HK-2 (cell line): ENCODE measurements at regions not wholly inside any gene's neighbourhood (a gene's known extent, or its start where the extent isn't known, plus 50 kb on each side); places are given as distances from the start of the nearest gene placed in this dataset.

Experiments used
- DNase-seq: peaks from one replicate; pipeline ENCODE4 v3.0.0-alpha.2; 2018; ENCODE audit not compliant: unreplicated experiment

DNA sequence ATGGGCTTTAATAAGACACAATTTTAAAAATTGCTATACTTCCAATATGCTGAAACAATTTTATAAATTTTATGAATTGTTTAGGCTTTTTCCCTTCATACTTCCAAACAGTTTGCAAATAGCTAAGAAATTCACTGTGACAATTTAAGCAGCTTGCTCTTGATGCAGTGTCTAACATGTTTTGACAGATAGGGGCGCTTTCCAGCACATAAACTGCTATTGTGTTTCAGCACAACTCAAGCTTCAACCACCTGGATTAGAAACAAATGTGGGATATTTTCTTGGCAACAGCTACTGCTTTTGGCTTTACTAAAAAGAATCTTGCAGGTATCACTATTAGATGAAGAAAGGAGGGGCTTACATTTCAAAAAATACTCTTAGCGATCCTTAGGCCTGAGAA, 565.8 kb upstream of the DPPA4 start:
- DNase-seq, result no peak

- no peak for DNase-seq
Measured at GRCh38 chr3:109910772-109911171, 573.4 kb upstream of the DPPA4 start.

- no peak for DNase-seq
Measured at GRCh38 chr3:109918740-109919139, 581.4 kb upstream of the DPPA4 start.

GRCh38 chr3:109920749-109921148, 583.4 kb upstream of the DPPA4 start:
- DNase-seq, result no peak

- no peak for DNase-seq
Measured at GRCh38 chr3:109921509-109921908, 584.2 kb upstream of the DPPA4 start.

GRCh38 chr3:109922856-109923255, 585.5 kb upstream of the DPPA4 start:
- DNase-seq, result no peak

DNA sequence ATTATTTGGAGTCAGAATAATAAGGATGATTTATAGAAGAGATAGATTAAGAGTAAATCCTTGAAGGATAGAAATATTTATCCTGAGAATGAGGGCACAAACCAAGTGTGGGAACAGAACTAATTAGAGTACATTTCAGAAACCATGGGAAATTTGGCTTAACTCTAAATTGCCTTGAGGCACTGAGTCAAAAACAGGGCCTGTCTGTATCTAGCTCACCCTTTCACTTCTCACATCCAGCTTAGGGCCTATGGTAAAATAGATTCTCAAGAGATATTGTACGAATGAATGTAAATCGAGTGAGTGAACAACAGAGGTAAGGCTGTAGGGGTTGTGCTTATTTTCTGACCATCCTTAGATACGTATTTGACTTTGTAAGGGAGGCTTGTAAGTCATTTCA, 586.1 kb upstream of the DPPA4 start:
- DNase-seq, result no peak

- no peak for DNase-seq
Measured at GRCh38 chr3:109924196-109924595, 586.9 kb upstream of the DPPA4 start.

GRCh38 chr3:109926376-109926775, 589.0 kb upstream of the DPPA4 start:
- DNase-seq, result no peak

GRCh38 chr3:109927161-109927560, 589.8 kb upstream of the DPPA4 start:
- peak; percentile 50 for DNase-seq

DNA sequence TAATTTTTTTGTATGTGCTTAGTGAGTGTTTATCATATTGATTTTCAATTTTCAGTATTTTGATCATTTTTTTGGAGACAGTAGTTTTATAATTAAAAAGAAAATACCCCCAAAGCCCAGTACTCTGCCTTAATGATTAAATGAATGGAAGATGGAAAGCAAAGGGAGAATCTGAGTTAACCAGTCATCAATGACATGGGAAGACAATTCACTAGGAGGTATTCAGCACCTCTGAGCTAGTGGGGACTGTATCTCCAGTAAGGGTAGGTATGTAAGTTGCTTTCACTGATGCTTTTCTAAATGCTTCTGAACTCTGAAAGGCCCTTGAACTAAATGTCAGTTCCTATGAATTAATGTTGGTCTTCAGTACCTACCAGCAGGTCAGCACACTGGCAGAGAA, 590.4 kb upstream of the DPPA4 start:
- DNase-seq, result no peak

- DNase-seq, result no peak
Measured at GRCh38 chr3:109930582-109930981, 593.2 kb upstream of the DPPA4 start.

DNA sequence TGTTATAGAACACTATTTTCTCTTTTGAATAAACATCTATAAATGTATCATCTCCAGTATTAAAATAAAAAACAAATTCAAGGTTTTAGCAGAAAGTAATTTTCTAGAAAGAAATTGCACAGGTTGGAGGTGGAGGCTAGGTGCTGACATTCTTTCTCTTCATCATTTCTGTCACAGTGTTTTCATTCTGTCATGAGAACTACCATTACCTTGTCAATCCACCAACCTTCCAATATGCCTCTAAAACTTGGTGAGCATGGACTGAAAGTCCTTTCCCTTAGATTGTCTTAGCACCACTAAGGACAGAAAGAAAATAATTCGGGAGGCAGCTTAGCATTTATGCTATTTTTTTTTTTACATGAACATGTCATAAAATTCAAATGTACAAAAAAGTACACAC, 596.2 kb upstream of the DPPA4 start:
- DNase-seq, result no peak

DNA sequence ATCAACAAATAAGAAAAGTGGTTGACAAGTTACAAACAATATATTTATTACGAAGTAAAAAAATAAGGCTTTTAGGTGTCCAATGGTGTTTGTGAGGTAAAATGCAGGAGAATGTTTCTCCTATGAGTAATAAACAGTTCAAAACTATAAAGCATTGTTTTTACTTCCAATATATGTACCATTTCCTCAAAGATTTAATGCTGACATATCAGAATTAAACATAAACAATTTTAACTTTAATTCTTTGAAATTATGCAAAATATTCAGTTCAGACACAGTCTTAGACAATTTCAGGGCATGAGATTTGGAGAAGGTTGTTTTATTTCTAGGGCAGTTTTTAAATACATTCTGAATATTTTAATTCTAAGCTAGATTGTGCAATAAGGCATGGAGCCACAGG, 602.5 kb upstream of the DPPA4 start:
- DNase-seq, result no peak

DNA sequence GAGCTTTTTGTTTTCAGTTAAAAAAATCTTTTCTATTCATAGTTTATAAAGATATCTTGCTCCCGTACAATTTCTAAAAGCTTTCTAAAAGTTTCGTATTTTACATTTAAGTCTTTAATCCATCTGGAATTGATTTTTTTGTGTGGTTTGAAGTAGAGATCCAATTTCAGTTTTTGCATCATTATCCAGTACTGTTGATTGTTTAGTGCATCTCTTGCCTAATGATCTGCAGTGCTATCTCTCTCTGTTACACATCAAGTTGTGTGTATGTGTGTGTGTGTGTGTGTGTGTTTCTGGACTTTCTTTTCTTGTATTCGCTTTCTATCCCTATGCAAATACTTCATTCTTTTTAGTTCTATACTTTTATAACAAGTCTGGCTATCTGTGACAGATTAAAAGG, 605.8 kb upstream of the DPPA4 start:
- DNase-seq, result no peak

- DNase-seq, result no peak
Measured at GRCh38 chr3:109944836-109945235, 607.5 kb upstream of the DPPA4 start.

DNA sequence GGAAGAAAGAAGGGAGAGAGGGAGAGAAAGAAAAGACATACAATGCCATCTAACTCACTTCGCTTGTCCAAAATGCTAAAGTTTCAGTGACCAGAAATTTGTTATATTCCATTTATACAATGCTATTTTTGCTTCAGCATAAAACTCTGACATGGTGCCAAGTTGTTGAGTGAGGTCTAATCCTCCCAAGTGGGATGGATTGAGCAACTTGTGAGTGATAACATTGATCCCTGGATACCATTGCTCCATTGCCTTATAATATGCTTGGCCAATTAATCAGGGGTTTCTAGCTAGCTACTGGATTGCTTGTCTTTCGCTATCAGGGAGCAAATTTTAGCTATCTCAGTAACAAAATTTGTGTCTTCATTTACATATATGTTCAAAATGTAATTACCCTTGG, 615.6 kb upstream of the DPPA4 start:
- DNase-seq, result no peak

DNA sequence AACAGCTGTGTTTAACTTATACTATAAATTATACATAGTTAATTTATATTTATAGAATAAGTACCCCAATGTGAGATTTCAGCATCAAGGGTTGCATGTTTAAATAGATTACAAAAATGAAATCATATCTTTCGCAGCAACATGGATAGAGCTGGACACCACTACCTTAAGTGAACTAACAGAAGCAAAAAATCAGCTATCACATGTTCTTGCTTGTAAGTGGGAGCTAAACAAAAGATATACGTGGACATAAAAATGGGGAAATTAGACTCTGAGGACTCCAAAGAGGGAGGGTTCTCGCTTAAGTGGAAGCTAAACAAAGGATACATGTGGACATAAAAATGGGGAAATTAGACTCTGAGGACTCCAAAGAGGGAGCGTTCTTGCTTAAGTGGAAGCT, 626.5 kb upstream of the DPPA4 start:
- DNase-seq, result no peak

DNA sequence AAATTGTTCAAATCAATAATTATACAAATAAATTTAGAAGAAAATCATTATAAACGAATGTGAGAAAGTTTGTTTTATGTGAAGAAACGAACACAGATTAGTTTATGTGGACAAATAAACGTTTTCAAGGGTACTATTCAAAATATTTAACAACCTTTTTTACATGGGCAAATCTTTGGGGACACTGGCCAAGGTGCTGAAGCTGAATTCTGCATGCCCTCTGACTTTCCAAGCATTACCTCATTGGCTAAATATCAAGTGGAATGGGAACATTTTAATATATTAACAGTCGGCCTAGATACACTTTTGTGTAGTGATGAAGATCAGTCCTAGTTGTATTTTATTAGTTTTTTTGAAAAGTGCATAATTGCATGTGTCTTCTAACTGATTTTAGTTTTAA, 636.4 kb upstream of the DPPA4 start:
- DNase-seq, result no peak

DNA sequence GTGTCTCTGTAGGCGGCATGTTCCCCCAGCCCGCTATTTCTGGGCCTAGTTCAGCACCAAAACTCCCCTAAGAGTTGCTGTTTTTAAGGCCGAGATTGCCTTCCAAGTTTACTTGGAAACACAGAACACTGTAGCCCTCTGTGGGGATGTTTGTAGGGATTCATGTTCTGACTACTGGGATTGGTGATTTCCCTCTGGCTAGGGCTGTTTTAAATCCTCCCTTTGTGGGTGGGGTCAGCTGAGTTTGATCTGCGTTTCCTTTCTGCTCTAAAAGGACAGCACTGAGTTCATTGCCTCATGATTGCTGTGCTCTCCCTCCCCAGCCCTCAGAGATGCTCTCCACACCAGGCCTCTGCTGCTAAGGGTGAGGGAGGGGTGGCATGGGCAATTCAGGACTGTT, 640.6 kb upstream of the DPPA4 start:
- no peak for DNase-seq

GRCh38 chr3:109982201-109982600, 644.9 kb upstream of the DPPA4 start:
- no peak for DNase-seq

DNA sequence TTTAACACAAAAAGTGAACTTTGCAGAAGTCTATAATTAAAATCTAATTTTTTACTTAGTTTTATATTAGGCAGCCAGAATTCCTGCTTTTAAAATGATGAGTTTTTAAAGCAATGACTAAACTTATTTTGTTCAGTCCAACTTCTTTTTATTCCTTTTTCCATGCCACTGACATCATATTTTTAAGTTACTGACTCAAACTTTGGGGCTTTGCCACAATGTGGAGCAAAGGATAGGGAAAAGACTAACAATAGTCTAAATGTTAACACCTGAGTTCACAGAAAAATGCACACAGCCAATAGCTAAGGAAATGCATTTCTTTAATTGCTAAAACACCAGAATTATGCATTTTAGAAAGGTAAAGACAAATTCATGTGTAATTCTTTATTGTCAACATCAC, 647.6 kb upstream of the DPPA4 start:
- no peak for DNase-seq

GRCh38 chr3:109985943-109986555, 648.7 kb upstream of the DPPA4 start:
- no peak for DNase-seq

DNA sequence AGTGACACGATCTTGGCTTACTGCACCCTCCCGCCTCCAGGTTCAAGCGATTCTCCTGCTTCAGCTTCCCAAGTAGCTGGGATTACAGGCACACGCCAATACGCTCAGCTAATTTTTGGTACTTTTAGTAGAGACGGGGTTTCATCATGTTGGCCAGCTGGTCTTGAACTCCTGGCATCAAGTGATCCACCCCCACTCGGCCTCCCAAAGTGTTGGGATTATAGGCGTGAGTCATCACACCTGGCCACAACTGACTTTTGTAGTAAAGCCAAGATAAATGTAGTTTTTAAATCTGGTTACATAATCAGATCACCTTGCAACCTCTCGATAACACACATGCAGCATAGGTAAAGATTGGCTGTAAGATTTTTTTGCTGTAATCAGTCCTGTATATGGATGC, 657.5 kb upstream of the DPPA4 start:
- no peak for DNase-seq

DNA sequence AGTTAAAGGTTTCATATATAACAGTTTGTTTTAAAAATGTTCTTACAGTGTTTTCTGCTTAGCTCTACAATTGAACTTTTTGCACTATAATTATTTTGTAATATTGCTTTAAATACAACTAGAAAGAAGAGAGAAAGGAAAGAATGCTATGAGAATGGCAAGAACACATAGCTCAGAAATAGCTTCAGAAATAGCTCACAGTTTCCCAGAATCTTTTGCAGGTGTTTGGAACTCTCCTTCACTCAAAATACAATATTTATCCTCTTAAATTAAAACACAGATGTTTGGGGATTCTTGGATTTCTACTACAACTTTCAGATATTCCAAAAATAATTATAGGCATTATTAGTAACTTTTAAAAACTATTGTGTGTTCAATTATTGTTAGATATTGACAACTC, 658.0 kb upstream of the DPPA4 start:
- no peak for DNase-seq
